LNCaP clone FGC (cell line): ENCODE measurements at regions not wholly inside any gene's neighbourhood (a gene's known extent, or its start where the extent isn't known, plus 50 kb on each side); places are given as distances from the start of the nearest gene placed in this dataset.

Source experiments
- DNase-seq: peaks from one replicate; pipeline ENCODE4 v3.0.0-alpha.2; 2011; ENCODE audit warnings: low read depth
- H3K4me3 ChIP-seq: 2 replicates; pipeline ENCODE4 v1.5.1; 2011; ENCODE audit warnings: mild to moderate bottlenecking, low read depth, low read length, control low read depth
- TF ChIP-seq, protein P1 (sequence below): IDR thresholded peaks from 2 replicates; pipeline ENCODE4 v1.5.1; 2012; ENCODE audit warnings: mild to moderate bottlenecking; ENCODE audit not compliant: control insufficient read depth, insufficient read depth; ENCODE audit errors: extremely low read depth

DNA sequence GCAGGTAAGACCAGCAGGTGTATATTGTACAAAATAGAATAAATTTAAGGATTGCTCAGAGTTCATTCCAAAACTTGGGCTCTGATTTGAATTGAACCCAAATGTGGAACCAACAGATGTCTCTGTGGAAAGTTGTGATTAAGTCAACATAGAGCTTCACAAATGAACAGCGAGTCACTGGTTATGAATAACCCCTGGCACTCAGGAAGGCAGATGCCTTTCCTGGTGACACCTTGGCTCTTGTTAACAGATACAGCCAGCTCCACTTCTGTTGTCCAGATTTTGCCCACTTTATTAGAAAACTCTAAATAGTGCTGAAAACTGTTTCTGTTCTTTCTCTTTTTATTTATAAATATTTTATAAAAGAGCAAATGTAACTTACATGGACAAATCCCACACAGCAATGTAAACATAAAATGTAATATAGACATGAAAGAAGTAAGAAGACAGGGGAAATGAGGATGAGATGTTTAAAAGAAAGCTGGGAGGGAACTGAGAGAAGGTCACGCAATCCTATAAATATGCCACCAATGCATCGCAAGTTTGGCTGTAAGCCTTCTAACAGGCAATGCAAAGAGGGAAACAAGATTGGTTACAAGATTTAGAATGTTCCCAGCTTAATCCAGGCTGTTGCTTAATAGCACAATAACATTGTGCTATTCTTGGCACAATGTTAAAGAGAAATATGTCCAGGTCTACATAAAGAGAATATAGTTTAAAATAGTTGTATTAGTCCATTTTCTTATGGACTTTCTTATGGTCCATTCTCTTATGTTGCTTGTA is 495.5 kb downstream of the TAFA4 start:
- TF ChIP-seq, protein P1, sequence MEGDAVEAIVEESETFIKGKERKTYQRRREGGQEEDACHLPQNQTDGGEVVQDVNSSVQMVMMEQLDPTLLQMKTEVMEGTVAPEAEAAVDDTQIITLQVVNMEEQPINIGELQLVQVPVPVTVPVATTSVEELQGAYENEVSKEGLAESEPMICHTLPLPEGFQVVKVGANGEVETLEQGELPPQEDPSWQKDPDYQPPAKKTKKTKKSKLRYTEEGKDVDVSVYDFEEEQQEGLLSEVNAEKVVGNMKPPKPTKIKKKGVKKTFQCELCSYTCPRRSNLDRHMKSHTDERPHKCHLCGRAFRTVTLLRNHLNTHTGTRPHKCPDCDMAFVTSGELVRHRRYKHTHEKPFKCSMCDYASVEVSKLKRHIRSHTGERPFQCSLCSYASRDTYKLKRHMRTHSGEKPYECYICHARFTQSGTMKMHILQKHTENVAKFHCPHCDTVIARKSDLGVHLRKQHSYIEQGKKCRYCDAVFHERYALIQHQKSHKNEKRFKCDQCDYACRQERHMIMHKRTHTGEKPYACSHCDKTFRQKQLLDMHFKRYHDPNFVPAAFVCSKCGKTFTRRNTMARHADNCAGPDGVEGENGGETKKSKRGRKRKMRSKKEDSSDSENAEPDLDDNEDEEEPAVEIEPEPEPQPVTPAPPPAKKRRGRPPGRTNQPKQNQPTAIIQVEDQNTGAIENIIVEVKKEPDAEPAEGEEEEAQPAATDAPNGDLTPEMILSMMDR: no peak
- H3K4me3 ChIP-seq: no peak overlapping the region
- DNase-seq: no peak

DNA sequence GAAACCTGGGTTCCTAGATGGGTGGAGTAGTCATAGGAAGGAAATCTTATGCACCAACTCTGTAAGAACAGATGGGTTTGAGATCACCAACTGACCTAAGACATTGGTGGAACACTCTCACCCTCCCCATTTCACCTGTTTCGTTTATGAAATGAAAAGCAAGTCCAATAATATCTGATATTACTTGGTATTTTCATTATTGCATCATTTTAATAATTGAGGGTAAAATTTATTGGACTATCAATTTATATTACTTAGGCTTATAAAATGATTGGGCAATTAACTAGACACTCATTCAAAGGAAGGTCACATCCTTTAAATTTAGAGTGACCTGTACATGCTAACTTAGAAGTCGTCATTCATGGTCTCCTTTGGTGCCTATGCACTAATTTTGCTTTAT is 503.9 kb downstream of the TAFA4 start:
- TF ChIP-seq, protein P1: no peak

DNA sequence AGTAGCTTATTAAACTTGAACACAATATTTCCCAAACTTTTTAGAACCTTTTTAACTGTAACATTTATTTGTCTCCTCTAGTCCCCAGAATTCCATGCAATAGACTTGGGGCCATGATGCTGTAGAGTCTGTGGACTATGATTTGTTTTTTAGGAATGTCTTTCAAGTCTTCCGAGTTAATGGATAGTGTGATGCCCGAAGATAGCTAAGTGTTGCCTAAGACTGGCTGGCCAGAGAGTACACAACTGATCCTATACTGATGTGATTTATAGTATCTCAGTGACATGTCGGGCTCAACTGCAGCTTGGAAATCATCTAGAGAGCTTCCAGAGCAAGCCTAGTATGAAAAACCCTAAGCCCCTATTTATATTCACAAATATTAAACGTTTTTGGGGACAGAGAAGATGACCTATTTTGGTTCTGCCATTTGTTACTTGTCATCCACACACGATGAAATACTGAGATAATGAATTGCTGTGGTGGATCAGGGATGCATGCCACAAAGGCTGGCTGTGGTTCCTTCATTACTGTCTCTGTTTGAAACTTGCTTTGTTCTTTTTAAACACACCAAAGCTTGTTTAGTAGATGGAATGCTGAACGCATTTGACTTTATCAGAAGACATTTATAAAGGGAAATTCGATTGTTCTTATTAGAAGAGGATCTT is 507.4 kb downstream of the TAFA4 start:
- no peak overlapping the region for H3K4me3 ChIP-seq
- no peak for DNase-seq
- TF ChIP-seq, protein P1: no peak

More for the DNA sequence above, 503.9 kb downstream of the TAFA4 start:
- DNase-seq: no peak
- H3K4me3 ChIP-seq: no peak overlapping the region

DNA sequence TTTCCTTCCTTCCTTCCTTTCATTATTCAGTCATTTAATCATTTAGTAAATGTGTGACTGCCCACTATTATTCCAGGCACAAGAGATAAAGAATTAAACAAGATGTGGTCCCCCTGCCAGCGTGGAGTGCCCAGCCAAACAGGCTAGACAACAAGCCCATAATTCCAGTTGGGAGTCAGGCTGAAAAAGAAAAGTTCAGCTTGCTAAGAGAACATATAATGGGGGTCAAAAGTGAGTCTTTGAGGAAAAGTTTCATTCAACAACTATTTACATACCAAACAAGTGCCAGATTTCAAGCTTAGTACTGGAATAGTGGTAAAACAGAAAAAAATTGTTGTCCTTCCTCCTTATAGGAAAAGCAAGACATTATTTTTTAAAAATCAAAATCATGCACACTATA is 523.7 kb downstream of the TAFA4 start:
- no peak for DNase-seq
- TF ChIP-seq, protein P1: no peak
- no peak overlapping the region for H3K4me3 ChIP-seq

DNA sequence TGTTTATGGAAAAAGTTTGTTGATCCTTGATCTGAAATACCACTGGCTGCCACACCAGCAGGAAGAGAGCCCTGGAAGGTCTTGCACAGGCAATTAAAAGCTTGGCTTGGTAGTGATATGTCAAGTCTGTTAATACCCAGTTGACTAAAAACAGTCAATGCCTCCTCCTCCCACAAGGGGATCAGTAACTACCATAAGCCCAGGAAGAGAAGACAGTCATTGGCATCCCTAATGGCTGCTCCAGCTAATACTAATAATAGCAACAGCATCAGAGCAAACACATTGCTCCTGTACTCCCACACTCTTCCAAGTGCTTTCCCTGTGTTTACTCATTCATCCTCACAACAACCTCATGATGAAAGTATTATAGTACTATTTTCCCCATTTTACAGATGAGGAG is 528.6 kb downstream of the TAFA4 start:
- no peak for DNase-seq
- H3K4me3 ChIP-seq: no peak overlapping the region
- TF ChIP-seq, protein P1: no peak

DNA sequence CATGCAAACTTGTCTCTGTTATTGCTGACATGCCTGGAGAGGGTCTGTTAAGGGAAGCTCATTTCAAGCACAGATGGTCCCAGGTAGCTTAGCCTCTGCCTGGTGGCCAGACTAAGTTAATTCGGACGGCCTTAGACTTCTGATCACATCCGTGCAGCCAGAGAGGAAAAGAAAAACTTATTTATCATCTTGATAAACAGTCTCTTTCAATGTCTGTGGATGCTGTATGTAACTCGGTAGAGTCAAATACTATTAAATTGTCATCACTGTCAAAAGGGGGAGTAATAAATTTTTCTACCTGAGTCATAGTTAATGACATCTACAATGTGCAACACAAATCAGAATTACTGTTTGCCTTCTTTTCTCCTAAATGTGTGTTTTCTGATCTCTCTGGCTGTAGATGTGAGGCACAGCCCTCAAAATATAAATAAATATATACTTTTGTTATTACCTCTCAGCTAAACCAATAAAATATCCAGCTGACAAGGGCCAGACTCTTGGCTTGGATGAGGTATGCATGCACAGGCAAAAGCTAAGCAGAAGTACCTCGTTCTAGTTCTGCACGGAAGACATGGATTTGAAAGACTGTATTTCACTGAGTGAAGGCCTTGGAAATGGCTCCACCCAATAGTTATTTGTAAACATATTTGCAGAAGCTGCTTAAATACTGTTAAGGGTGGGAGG is 530.0 kb downstream of the TAFA4 start:
- no peak for DNase-seq
- no peak overlapping the region for H3K4me3 ChIP-seq
- TF ChIP-seq, protein P1: no peak
